Smooth muscle cell (in vitro differentiated cells): ENCODE measurements at regions not wholly inside any gene's neighbourhood (a gene's known extent, or its start where the extent isn't known, plus 50 kb on each side); places are given as distances from the start of the nearest gene placed in this dataset.

ENCODE experiments used
- DNase-seq: peaks from one replicate; lab custom pipeline; 2025; ENCODE audit not compliant: unreplicated experiment; lab: John Stamatoyannopoulos, UW
- H2AFZ ChIP-seq: fragments of 200-600 bp; sonication (generic); 2 replicates; pipeline ENCODE4 v1.6.0; 2016; ENCODE audit warnings: antibody characterized with exemption, low read depth, mild to moderate bottlenecking
- H3F3A ChIP-seq: fragments of 200-600 bp; sonication (generic); 2 replicates; pipeline ENCODE4 v1.6.0; 2017; ENCODE audit warnings: antibody characterized with exemption, low read depth
- H3K27ac ChIP-seq: fragments of 200-600 bp; sonication (generic); 2 replicates; pipeline ENCODE4 v1.5.1; 2016; ENCODE audit warnings: low read depth, mild to moderate bottlenecking
- H3K27me3 ChIP-seq: fragments of 200-600 bp; sonication (generic); 2 replicates; pipeline ENCODE4 v1.6.1; 2016; ENCODE audit warnings: low read depth, mild to moderate bottlenecking
- H3K36me3 ChIP-seq: fragments of 200-600 bp; sonication (generic); 2 replicates; pipeline ENCODE4 v1.5.1; 2016; ENCODE audit warnings: low read depth
- H3K4me1 ChIP-seq: fragments of 200-600 bp; sonication (generic); 2 replicates; pipeline ENCODE4 v1.5.1; 2016; ENCODE audit warnings: low read depth
- H3K4me2 ChIP-seq: fragments of 200-600 bp; sonication (generic); 2 replicates; pipeline ENCODE4 v1.6.0; 2016; ENCODE audit warnings: mild to moderate bottlenecking
- H3K4me3 ChIP-seq: fragments of 200-600 bp; sonication (generic); 2 replicates; pipeline ENCODE4 v1.5.1; 2016; ENCODE audit warnings: mild to moderate bottlenecking
- H3K79me2 ChIP-seq: fragments of 200-600 bp; sonication (generic); 2 replicates; pipeline ENCODE4 v1.6.0; 2016; ENCODE audit warnings: low read depth, mild to moderate bottlenecking
- H3K9ac ChIP-seq: fragments of 200-600 bp; sonication (generic); 2 replicates; pipeline ENCODE4 v1.6.0; 2016; ENCODE audit warnings: low read depth
- H3K9me3 ChIP-seq: fragments of 200-600 bp; sonication (generic); replicated peaks from 2 replicates; pipeline ENCODE4 v1.5.1; 2016; ENCODE audit warnings: low read depth
- H4K20me1 ChIP-seq: fragments of 200-600 bp; sonication (generic); 2 replicates; pipeline ENCODE4 v1.6.0; 2016; ENCODE audit warnings: low read depth
- CTCF ChIP-seq: fragments of 200-600 bp; sonication (generic); IDR thresholded peaks from 2 replicates; pipeline ENCODE4 v1.5.1; 2017; ENCODE audit warnings: borderline replicate concordance, mild to moderate bottlenecking, antibody characterized with exemption; ENCODE audit not compliant: insufficient read depth, poor library complexity, severe bottlenecking
- WGBS: methylation state at CpG from one replicate; pipeline ENCODE4 v1.1.7; 2016; ENCODE audit warnings: low lambda C conversion rate; 5-methylcytosine and 5-hydroxymethylcytosine counted together

- WGBS = 75% methylated on average over 2 of the region's 2 CpGs
- H3K27ac ChIP-seq = no peak overlapping the region
- H3K79me2 ChIP-seq = no peaks in the 10 kb centered on the region
- no peaks in the 10 kb centered on the region for H4K20me1 ChIP-seq
- H3K9me3 ChIP-seq = no peaks in the 10 kb centered on the region
- H2AFZ ChIP-seq = no peak overlapping the region
- H3K27me3 ChIP-seq = no peaks in the 10 kb centered on the region
- H3F3A ChIP-seq = no peaks in the 10 kb centered on the region
- no peak for TF ChIP-seq CTCF
- H3K4me2 ChIP-seq = no peak overlapping the region
- H3K4me3 ChIP-seq = no peak overlapping the region
- H3K4me1 ChIP-seq = no peaks in the 10 kb centered on the region
- no peak overlapping the region for H3K9ac ChIP-seq
- DNase-seq = no peak
- H3K36me3 ChIP-seq = no peaks in the 10 kb centered on the region
Measured at GRCh38 chr6:49025273-49026240, 437.5 kb downstream of the MMUT start.

GRCh38 chr6:49004801-49005200 is 458.3 kb downstream of the MMUT start:
- DNase-seq = no peak
- Histone ChIP-seq H3K4me3 (no peak overlapping the region), H3K9ac (no peak overlapping the region), H3K36me3 (no peaks in the 10 kb centered on the region), H3K27me3 (no peaks in the 10 kb centered on the region), H3K27ac (no peak overlapping the region), H3K4me1 (no peaks in the 10 kb centered on the region), H2AFZ (no peak overlapping the region), H3F3A (no peaks in the 10 kb centered on the region), H4K20me1 (no peaks in the 10 kb centered on the region), H3K4me2 (no peak overlapping the region), H3K9me3 (no peaks in the 10 kb centered on the region), H3K79me2 (no peaks in the 10 kb centered on the region)
- 80% methylated on average over 2 of the region's 2 CpGs for WGBS
- no peak for TF ChIP-seq CTCF

DNA sequence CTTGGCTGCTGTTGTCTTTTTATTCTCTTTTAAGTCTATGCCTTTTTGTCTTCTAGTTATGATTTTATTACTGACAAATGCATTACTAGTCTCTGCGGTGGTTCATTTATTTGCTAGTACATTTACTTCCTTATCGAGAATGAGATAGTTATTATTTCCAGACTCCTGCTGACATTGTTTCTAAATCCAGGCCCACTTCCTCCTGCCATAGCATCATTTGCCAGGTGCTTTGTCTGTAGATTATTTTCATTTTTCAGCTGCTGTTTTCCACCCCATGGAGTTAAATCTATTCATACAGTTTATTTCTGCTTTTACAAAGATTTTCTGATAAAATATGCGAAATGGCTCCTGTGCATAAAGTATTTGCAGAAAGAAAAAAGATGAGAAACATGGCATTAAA is 459.7 kb downstream of the MMUT start:
- no peaks in the 10 kb centered on the region for H4K20me1 ChIP-seq
- WGBS = 93% methylated on average over 3 of the region's 3 CpGs
- no peaks in the 10 kb centered on the region for H3K9me3 ChIP-seq
- no peak for TF ChIP-seq CTCF
- no peaks in the 10 kb centered on the region for H3K27me3 ChIP-seq
- no peaks in the 10 kb centered on the region for H3K79me2 ChIP-seq
- H3K27ac ChIP-seq = no peak overlapping the region
- H3K4me3 ChIP-seq = no peak overlapping the region
- no peak overlapping the region for H3K9ac ChIP-seq
- DNase-seq = no peak
- H3F3A ChIP-seq = no peaks in the 10 kb centered on the region
- H3K4me2 ChIP-seq = no peak overlapping the region
- no peak overlapping the region for H2AFZ ChIP-seq
- H3K36me3 ChIP-seq = no peaks in the 10 kb centered on the region
- no peaks in the 10 kb centered on the region for H3K4me1 ChIP-seq
